Erythroblast (primary cell): ENCODE measurements at regions not wholly inside any gene's neighbourhood (a gene's known extent, or its start where the extent isn't known, plus 50 kb on each side); places are given as distances from the start of the nearest gene placed in this dataset.

Source experiments
- GATA1 ChIP-seq: IDR thresholded peaks from 2 replicates; pipeline ENCODE4 v1.6.1; 2011; ENCODE audit warnings: low read depth, mild to moderate bottlenecking, control low read depth, low read length, moderate library complexity
- POLR2A ChIP-seq: IDR thresholded peaks from 2 replicates; pipeline ENCODE4 v1.6.1; 2011; ENCODE audit warnings: mild to moderate bottlenecking, low read length

DNA sequence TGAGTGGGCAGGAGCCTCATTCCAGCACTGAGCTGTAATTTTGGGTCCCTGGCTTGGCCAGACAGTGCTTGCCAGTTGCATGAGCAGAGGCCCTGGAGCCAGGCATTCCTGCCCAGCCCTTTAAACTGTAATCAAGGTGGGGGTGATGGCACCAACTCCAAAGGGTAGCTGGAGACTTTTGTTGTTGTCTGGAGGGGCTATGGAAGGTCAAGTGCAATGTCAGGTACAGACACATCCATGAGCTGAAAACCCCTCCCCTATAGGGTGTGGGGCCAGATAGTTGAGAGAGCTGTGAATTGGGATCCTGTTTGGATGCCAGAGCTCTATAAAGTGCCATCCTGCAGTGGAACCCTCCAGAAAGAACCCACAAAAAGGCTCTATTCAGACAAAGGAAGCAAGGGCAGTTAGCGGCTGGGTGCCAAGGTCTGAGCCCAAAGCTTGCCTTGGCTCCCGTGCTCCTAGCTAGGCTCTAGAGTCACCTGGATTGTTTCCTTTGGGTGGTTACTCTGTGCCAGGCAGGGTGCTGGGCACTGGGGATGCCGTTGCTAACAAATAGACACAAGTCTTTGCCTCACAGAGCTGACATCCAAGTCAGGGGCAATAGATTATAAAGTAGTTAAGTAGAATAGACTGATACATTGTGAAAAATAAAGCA is 163.0 kb downstream of the EFNB1 start:
- TF ChIP-seq POLR2A (no peak), GATA1 (no peak)
